AG09319 (cell line): ENCODE measurements at regions not wholly inside any gene's neighbourhood (a gene's known extent, or its start where the extent isn't known, plus 50 kb on each side); places are given as distances from the start of the nearest gene placed in this dataset.

Experiments
- DNase-seq: peaks from one replicate; pipeline ENCODE4 v3.0.0-alpha.2; 2010; ENCODE audit warnings: low read depth; ENCODE audit errors: extremely low read depth
- TF ChIP-seq, protein P1 (sequence below): IDR thresholded peaks from 2 replicates; pipeline ENCODE4 v1.5.1; 2011; ENCODE audit warnings: low read depth, mild to moderate bottlenecking, inconsistent platforms, low read length, moderate library complexity

DNA sequence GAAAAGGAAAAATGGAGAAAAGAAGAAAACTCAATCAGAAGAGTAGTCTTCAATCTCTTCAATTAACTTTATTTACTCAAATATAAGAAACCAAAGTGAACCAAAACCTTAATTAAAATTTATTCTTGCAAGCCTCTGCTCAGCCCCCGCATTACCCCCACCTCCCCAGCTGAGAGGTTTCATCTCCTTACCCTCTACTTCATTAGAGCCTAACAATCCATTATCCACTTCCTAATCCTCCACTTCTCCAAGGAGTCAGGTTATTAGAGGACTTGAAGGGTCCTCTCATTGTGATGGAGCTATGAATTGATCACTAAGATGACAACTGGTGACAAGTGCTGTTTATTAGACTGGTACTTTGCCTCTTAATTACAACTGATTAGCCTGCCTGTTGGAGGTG lies 956.5 kb downstream of the TFAP2A start:
- DNase-seq: no peak

DNA sequence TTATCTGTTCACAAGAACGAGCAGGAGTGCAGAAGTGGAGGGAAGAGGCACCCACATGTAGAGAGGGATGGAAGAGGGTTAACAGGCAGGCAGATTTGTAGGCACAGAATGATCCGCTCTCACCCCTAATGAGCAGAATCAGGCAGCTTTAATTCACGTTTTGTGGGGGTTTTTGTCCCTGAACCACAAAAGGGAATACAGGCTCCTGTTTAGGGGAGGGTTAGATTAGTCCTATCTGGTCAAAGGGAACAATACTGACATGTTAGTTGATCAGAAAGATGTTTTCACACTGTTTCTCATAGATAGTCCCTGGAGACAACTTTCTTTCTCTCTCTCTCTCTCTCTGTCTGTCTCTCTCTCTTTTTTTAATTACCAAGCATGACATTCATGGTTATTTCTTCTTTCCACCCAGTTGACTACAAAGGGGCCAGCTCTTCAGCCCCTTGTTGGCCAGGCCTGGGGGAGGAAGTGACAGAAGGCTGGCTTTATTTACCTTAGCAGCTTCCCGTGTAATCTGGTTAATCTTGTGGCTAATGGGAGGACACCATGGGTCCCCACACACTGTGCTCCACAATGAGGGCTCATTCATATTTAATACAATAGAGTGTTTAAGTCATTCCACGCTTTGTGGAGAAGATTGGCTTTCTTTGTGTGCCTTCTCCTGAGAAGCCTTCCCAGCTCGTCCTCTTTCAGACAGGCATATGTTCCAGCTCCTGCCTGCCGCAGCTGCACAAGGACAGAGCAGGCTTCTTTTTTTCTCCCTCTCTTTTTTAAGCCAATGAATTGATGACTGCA lies 958.8 kb downstream of the TFAP2A start:
- DNase-seq: no peak

More for the DNA sequence above, 956.5 kb downstream of the TFAP2A start:
- TF ChIP-seq, protein P1, sequence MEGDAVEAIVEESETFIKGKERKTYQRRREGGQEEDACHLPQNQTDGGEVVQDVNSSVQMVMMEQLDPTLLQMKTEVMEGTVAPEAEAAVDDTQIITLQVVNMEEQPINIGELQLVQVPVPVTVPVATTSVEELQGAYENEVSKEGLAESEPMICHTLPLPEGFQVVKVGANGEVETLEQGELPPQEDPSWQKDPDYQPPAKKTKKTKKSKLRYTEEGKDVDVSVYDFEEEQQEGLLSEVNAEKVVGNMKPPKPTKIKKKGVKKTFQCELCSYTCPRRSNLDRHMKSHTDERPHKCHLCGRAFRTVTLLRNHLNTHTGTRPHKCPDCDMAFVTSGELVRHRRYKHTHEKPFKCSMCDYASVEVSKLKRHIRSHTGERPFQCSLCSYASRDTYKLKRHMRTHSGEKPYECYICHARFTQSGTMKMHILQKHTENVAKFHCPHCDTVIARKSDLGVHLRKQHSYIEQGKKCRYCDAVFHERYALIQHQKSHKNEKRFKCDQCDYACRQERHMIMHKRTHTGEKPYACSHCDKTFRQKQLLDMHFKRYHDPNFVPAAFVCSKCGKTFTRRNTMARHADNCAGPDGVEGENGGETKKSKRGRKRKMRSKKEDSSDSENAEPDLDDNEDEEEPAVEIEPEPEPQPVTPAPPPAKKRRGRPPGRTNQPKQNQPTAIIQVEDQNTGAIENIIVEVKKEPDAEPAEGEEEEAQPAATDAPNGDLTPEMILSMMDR: no peak

DNA sequence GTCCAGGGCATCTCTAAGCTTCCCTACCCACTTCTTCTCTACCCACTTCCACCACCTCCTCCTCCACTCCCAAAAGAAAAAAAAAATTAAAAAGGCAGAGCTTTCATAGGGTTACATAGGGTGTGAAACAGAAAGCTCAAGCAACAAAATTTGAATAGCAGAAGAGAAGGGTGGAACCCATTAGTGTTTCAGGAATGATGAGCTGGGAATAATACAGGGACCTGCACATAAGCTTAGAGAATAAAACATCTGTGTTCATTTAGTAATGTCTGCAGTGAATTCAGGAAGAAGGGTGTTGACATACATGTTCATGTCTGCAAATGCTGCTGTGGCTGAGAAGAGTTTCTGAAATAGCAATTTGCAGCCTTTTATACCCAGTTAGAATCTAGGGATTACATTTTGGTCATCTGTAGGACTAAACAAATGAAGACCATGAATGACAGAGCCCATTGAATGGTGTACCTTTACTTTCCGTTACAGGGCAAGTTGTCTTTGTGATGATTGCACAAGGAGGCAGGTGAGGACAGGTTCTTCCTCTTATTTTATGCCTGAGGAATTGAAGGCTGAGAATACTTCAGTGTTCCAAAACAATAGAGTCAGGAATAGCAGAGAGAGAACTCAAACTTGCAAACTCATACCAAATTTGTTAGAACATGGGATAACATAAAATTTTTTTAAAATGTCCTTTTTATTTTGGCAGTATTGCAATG lies 975.1 kb downstream of the TFAP2A start:
- DNase-seq: no peak

More for the DNA sequence above, 958.8 kb downstream of the TFAP2A start:
- TF ChIP-seq, protein P1: no peak

DNA sequence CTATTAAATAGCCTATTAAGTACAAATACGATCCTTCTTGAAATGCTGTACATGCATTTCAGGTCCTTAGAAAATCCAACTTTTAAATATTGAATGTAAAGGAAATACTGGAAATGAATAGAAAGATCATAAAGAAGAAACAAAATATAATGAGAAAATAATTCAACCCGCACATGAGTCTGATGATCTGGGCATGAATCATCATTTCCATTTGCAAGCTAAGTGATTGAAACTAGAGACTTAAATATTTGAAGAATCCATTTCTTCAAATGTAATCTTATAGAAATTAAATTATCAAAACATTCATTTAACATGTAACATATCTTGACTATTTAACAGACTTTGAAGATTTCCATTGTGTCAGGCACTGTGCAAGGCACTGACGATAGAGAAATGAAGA lies 977.0 kb downstream of the TFAP2A start:
- DNase-seq: no peak
- TF ChIP-seq, protein P1: no peak

More for the DNA sequence above, 975.1 kb downstream of the TFAP2A start:
- TF ChIP-seq, protein P1: no peak

DNA sequence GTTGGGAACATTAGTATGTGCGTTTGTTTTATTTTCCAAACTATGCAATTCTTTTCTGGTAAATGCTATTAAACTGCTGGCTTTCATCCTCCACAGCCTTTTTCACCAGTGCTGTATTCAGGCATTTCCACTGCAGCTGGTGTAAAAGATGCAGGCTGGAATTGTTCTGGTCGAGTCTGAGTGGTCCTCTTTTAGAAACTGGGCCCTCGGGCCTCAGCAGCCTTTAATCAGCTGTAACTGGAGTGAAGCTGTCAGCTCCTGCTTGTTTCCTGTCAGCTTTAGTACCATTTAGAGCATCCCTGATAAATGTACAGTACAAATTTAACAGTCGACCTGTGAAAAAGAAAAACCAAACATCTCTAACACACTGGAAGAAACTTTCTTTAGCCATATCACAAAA lies 979.6 kb downstream of the TFAP2A start:
- TF ChIP-seq, protein P1: no peak
- no peak for DNase-seq

DNA sequence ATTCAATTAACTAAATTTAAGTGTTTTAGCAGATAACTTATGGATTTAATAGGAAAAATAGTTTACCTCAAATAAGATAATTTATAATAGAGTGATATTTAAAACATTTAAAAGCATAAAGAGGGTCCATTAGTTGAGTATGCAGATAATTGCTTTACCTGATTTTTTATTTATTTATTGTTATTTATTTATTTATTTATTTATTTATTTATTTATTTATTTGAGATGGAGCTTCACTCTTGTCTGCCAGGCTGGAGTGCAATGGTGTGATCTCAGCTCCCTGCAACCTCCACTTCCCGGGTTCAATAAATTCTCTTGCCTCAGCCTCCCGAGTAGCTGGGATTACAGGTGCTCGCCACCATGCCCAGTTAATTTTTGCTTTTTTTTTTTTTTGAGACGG lies 982.9 kb downstream of the TFAP2A start:
- TF ChIP-seq, protein P1: no peak
- DNase-seq: no peak
